HFF-Myc (cell line): ENCODE measurements at regions not wholly inside any gene's neighbourhood (a gene's known extent, or its start where the extent isn't known, plus 50 kb on each side); places are given as distances from the start of the nearest gene placed in this dataset.

Experiments used
- DNase-seq: peaks from one replicate; pipeline ENCODE4 v3.0.0-alpha.2; 2011; ENCODE audit warnings: low read depth; ENCODE audit errors: extremely low read depth
- H3K4me3 ChIP-seq: replicated peaks from 2 replicates; pipeline ENCODE4 v1.5.1; 2011; ENCODE audit warnings: low read depth, mild to moderate bottlenecking, control low read depth, low read length
- TF ChIP-seq, protein P1 (sequence below): IDR thresholded peaks from 2 replicates; pipeline ENCODE4 v1.5.1; 2012; ENCODE audit warnings: mild to moderate bottlenecking, low read depth, low read length, control low read depth; ENCODE audit errors: missing control alignments

DNA sequence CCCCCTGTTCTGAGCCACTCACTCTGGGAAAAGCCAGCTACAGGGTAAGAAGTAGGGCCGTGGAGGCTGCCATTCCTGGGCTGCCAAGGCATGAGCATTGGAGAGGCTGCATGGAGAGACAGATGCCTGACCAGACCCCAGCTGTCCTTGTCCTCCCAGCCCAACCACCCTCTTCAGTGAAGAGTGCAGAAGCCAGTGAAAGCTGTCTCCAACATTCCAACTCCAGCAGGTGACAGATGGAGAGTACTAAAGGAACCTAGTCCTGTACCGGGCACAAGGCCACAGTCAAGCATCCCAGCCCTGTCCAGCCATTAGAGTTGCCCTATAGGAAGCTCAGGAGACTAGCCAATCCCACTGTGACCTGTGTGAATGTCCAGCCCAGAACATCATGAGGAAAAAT is 165.1 kb downstream of the DIRAS2 start:
- TF ChIP-seq, protein P1, sequence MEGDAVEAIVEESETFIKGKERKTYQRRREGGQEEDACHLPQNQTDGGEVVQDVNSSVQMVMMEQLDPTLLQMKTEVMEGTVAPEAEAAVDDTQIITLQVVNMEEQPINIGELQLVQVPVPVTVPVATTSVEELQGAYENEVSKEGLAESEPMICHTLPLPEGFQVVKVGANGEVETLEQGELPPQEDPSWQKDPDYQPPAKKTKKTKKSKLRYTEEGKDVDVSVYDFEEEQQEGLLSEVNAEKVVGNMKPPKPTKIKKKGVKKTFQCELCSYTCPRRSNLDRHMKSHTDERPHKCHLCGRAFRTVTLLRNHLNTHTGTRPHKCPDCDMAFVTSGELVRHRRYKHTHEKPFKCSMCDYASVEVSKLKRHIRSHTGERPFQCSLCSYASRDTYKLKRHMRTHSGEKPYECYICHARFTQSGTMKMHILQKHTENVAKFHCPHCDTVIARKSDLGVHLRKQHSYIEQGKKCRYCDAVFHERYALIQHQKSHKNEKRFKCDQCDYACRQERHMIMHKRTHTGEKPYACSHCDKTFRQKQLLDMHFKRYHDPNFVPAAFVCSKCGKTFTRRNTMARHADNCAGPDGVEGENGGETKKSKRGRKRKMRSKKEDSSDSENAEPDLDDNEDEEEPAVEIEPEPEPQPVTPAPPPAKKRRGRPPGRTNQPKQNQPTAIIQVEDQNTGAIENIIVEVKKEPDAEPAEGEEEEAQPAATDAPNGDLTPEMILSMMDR: no peak
- DNase-seq: no peak
- H3K4me3 ChIP-seq: no peak overlapping the region

DNA sequence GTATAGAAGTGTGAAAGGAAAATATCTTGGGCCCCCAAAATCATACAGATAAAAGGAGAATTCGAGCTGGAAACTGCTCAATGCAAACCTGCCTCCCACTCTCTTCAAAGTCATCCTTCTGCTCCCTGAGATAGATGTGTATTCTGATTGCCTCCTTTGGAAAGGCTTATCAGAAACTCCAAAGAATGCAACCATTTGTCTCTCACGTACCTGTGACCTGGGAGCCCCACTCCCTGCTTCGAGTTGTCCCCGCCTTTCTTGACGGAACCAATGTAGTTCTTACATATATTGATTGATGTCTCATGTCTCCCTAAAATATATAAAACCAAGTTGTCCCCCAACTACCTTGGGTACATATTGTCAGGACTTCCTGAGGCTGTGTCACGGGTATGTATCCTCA is 163.8 kb downstream of the DIRAS2 start:
- no peak for DNase-seq
- no peak overlapping the region for H3K4me3 ChIP-seq
- TF ChIP-seq, protein P1: no peak

DNA sequence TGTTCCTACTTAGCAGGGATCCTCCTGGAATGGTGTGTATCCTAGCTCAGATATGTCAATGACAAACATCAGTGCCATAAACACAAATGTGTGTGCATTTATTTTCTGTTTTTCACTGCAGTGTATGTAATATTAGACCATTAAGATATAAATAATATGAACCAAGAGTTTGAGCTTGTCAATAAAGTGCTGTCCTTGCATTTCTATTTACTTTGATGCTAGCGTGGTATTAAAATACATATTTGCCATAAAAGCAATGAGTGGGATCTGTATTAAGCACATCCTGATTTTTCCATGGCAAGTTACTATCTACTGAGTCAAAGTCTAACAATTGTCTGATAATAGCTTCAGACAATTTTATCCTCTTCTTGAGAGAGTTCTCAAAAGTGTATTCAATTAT is 157.6 kb downstream of the DIRAS2 start:
- no peak overlapping the region for H3K4me3 ChIP-seq
- TF ChIP-seq, protein P1: no peak
- no peak for DNase-seq

DNA sequence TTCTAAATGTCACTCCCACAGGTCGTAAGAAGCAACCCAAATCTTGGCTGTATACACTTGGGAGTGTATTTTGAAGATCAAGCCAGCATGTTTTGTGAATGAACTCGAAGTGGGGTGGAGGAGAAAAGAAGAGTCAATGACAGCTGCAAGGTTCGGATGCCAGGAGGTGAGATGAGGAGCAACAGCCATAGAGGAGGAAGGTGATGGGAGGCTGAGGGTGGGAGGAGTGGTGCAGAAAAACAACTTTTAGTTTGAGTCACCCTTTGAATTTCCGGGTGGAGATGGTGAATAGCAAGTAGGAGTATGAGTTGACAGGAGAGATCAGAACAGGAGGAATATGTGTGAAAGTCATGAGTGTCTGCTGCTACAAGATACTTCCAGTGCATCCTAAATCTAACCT is 153.6 kb downstream of the DIRAS2 start:
- no peak overlapping the region for H3K4me3 ChIP-seq
- TF ChIP-seq, protein P1: no peak
- no peak for DNase-seq

DNA sequence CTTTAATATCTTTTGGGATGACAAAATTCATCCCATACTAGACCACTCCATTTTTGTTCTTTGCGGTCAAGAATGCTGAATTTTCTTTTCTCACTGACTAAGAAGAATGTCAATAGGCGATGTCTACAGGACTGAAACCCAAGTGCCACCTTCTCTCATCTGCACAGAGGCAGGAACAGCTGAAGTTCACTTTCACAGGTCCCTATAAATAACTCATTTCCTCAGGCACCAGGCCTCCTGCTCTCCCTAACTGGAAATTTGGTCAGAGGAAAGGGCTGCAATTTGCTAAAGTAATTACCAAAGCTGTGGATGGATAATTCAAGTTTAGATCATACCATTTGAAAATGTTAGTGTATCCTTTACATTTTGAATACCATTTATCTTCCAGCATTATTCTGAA is 142.9 kb downstream of the DIRAS2 start:
- TF ChIP-seq, protein P1: no peak
- no peak overlapping the region for H3K4me3 ChIP-seq
- DNase-seq: no peak

DNA sequence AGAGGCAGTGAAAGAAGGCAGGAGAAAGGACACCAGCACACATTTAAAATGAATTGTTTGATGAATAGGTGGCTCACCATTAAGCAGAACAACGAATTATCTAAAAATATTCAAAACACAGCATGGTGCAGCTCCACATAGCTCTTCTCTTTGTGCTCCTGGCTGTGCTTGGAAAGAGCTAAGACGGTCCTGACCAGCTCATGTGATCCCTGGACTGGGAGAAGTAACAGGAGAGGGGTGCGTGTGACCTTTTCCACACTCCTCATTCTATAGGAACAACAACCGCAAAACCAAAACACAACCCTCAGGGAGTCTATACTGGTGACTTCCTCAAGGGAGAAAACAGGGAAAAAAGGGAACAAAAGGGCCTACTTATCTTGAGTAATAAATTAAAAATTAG is 140.5 kb downstream of the DIRAS2 start:
- TF ChIP-seq, protein P1: no peak
- no peak for DNase-seq
- no peak overlapping the region for H3K4me3 ChIP-seq

DNA sequence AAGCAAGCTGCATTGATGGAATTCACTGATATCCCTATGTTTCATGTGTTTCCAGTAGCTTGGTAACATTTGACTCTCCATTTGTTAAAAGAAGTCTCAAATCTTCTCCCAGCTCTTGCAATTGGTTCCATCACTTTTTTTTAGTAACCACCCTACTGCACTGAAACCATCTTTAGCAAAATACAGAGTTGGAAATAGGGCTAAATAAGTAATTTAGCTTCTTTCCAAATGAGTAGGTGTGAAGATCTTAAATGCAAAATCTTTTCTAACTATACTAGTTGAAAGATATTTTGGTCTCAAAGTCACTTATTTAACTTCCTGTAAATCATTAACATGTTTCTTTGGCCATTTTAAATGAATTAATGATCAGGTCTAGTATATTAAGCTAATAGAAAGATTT is 138.1 kb downstream of the DIRAS2 start:
- DNase-seq: no peak
- H3K4me3 ChIP-seq: no peak overlapping the region
- TF ChIP-seq, protein P1: no peak
